ENCODE measurements at regions not wholly inside any gene's neighbourhood (a gene's known extent, or its start where the extent isn't known, plus 50 kb on each side); places are given as distances from the start of the nearest gene placed in this dataset.

GRCh38 chr9:75432888-75433287 is 344.6 kb downstream of the OSTF1 start:
- CTCF ChIA-PET = no interaction called here
- no peak overlapping the region for H3K27ac ChIP-seq (ENCODE audit: low read length)
- H3K27me3 ChIP-seq (ENCODE audit: control insufficient read depth, insufficient read depth, low read length) = no peaks in the 10 kb centered on the region
- no peaks in the 10 kb centered on the region for H3K36me3 ChIP-seq (ENCODE audit: control insufficient read depth, insufficient read depth, low read length)
- TF ChIP-seq CTCF (IDR thresholded peaks at IDR 0.05) = no peak
- no peak for TF ChIP-seq TCF7L2 (IDR thresholded peaks at IDR 0.05; ENCODE audit: low read depth, low read length)
- POLR2A ChIA-PET = no interaction called here
- DNase-seq (ENCODE audit: low read depth, low spot score) (no peak), ATAC-seq (no peak)
- H3K4me1 ChIP-seq (ENCODE audit: control insufficient read depth, insufficient read depth, low read length) = no peaks in the 10 kb centered on the region
- in situ Hi-C loops (cut with HindIII; ENCODE audit: low pct_unique_long_range_greater_than_20kb, low sequenced_read_pairs) (no loop called here), intact Hi-C loops (cut with micrococcal nuclease; ENCODE audit: unreplicated experiment) (no loop called here)
- H3K4me3 ChIP-seq (ENCODE audit: low read depth in 2 of 2, low read length in 2 of 2) = no peak overlapping the region
- H3K9me3 ChIP-seq (ENCODE audit: control insufficient read depth, insufficient read depth, low read depth, low read length) = no peaks in the 10 kb centered on the region
- BruUV-seq (replicated peaks) = no TSS peak

- ChIA-PET CTCF (no interaction called here), POLR2A (no interaction called here)
- Histone ChIP-seq H3K9me3 (ENCODE audit: control insufficient read depth, insufficient read depth, low read depth, low read length) (no peaks in the 10 kb centered on the region), H3K4me3 (ENCODE audit: low read depth in 2 of 2, low read length in 2 of 2) (no peak overlapping the region), H3K4me1 (ENCODE audit: control insufficient read depth, insufficient read depth, low read length) (no peaks in the 10 kb centered on the region), H3K27me3 (ENCODE audit: control insufficient read depth, insufficient read depth, low read length) (no peaks in the 10 kb centered on the region), H3K36me3 (ENCODE audit: control insufficient read depth, insufficient read depth, low read length) (no peaks in the 10 kb centered on the region), H3K27ac (ENCODE audit: low read length) (no peak overlapping the region)
- in situ Hi-C loops (cut with HindIII; ENCODE audit: low pct_unique_long_range_greater_than_20kb, low sequenced_read_pairs) = no loop called here
- intact Hi-C loops (cut with micrococcal nuclease; ENCODE audit: unreplicated experiment) = no loop called here
- TF ChIP-seq SIN3A (IDR thresholded peaks at IDR 0.05; ENCODE audit: borderline replicate concordance, insufficient read depth, low read depth, low read length) (no peak), CTCF (IDR thresholded peaks at IDR 0.05) (no peak), POLR2AphosphoS5 (IDR thresholded peaks at IDR 0.05; ENCODE audit: low read depth, low read length) (no peak), TCF7L2 (IDR thresholded peaks at IDR 0.05; ENCODE audit: low read depth, low read length) (no peak), REST (IDR thresholded peaks at IDR 0.05; ENCODE audit: insufficient read depth in 1 of 2, low read depth in 2 of 2, low read length in 1 of 2) (no peak)
- DNase-seq (ENCODE audit: low read depth, low spot score) (no peak), ATAC-seq (no peak)
- BruUV-seq (replicated peaks) = no TSS peak
These were observed 350.4 kb downstream of the OSTF1 start for GRCh38 chr9:75438716-75439115.

- no peak for DNase-seq (ENCODE audit: low read depth, low spot score)
- Histone ChIP-seq H3K27ac (ENCODE audit: low read length) (no peak overlapping the region), H3K4me3 (ENCODE audit: low read depth in 2 of 2, low read length in 2 of 2) (no peak overlapping the region), H3K4me1 (ENCODE audit: control insufficient read depth, insufficient read depth, low read length) (no peaks in the 10 kb centered on the region), H3K9me3 (ENCODE audit: control insufficient read depth, insufficient read depth, low read depth, low read length) (no peaks in the 10 kb centered on the region), H3K27me3 (ENCODE audit: control insufficient read depth, insufficient read depth, low read length) (no peaks in the 10 kb centered on the region), H3K36me3 (ENCODE audit: control insufficient read depth, insufficient read depth, low read length) (no peaks in the 10 kb centered on the region)
- no TSS peak for BruUV-seq (replicated peaks)
- in situ Hi-C loops (cut with HindIII; ENCODE audit: low pct_unique_long_range_greater_than_20kb, low sequenced_read_pairs) (no loop called here), intact Hi-C loops (cut with micrococcal nuclease; ENCODE audit: unreplicated experiment) (no loop called here)
- POLR2A ChIA-PET = no interaction called here
- CTCF ChIA-PET = no interaction called here
- ATAC-seq = no peak
- no peak for TF ChIP-seq REST (IDR thresholded peaks at IDR 0.05; ENCODE audit: insufficient read depth in 1 of 2, low read depth in 2 of 2, low read length in 1 of 2)
These were observed 352.6 kb downstream of the OSTF1 start for GRCh38 chr9:75440914-75441313.
